ENCODE measurements at regions not wholly inside any gene's neighbourhood (a gene's known extent, or its start where the extent isn't known, plus 50 kb on each side); places are given as distances from the start of the nearest gene placed in this dataset.

DNA sequence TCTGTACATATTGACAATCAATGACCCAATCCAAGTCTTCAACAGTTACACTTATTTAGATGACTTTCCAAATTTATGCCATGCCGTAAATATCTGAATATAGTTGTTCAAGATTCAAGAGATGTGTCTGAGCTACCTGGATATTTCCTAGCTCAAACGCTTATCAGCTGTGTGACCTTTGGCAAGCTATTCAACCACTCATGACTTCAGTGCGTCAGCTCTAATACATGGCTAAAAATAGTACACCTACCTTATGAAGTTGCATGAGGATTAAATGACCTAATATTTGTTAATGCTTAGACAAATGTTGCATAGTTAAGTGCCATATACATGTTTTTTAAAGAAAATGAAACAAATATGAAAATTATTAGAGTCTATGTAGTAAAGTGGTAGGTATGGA, 704.1 kb downstream of the OLFM4 start:
- ChIA-PET CTCF (no interaction called here), POLR2A (no interaction called here)
- DNase-seq (ENCODE audit: low read depth, low spot score): no peak
- no peak overlapping the region for H3K27ac ChIP-seq (ENCODE audit: low read depth, low read length)
- no peaks in the 10 kb centered on the region for H3K27me3 ChIP-seq (ENCODE audit: control insufficient read depth, insufficient read depth, low read length)
- TF ChIP-seq, protein P1, sequence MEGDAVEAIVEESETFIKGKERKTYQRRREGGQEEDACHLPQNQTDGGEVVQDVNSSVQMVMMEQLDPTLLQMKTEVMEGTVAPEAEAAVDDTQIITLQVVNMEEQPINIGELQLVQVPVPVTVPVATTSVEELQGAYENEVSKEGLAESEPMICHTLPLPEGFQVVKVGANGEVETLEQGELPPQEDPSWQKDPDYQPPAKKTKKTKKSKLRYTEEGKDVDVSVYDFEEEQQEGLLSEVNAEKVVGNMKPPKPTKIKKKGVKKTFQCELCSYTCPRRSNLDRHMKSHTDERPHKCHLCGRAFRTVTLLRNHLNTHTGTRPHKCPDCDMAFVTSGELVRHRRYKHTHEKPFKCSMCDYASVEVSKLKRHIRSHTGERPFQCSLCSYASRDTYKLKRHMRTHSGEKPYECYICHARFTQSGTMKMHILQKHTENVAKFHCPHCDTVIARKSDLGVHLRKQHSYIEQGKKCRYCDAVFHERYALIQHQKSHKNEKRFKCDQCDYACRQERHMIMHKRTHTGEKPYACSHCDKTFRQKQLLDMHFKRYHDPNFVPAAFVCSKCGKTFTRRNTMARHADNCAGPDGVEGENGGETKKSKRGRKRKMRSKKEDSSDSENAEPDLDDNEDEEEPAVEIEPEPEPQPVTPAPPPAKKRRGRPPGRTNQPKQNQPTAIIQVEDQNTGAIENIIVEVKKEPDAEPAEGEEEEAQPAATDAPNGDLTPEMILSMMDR (IDR thresholded peaks at IDR 0.05; ENCODE audit: low read depth, low read length): no peak
- no peak overlapping the region for H3K4me3 ChIP-seq (ENCODE audit: low read depth, low read length)
- peaks cover 8% of the 10 kb centered on the region; the same call in 1 of the 2 replicates for H3K9me3 ChIP-seq (ENCODE audit: control insufficient read depth, insufficient read depth, low read length)

DNA sequence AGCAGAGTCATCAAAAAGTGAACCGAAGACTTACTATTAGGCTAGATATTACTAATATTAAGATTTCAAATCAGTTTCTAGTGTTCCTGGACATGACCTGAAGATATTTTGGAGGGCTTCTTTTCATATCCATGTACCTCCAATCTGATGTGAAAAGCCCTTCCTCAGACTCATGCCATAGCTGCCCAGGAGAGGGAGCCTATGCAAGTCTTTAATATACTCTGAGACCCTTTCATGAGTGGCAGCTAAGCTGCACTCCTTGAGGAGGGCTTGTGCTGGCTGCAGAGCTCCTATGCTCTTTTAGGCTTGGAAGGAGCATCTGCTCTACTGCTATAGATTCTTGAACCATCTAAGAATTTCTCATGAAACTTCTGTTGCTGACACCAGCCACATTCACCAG, 715.3 kb downstream of the OLFM4 start:
- TF ChIP-seq, protein P1 (IDR thresholded peaks at IDR 0.05; ENCODE audit: low read depth, low read length): no peak
- POLR2A ChIA-PET: no interaction called here

DNA sequence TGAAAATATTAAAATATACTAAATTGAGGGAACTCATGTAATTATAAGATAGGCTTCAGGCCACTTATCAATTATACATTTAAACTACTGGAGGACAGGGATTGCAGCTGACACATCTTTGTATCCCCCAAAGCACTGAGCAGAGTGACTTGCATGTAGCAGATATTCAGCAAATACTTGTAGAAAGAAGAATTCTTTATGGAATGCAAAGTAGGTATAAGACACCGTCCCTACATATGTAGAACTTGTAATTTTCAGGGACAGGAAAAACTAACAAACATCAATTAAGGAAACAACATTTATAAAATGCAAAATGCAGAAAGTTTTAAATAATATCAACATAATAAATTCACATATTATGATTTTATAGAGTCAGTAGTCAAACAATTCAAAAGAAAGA, 719.2 kb downstream of the OLFM4 start:
- ChIA-PET POLR2A (no interaction called here), CTCF (no interaction called here)
- H3K27me3 ChIP-seq (ENCODE audit: control insufficient read depth, insufficient read depth, low read length): no peaks in the 10 kb centered on the region
- no peak overlapping the region for H3K27ac ChIP-seq (ENCODE audit: low read depth, low read length)
- H3K4me3 ChIP-seq (ENCODE audit: low read depth, low read length): no peak overlapping the region
- no peak for DNase-seq (ENCODE audit: low read depth, low spot score)
- TF ChIP-seq, protein P1 (IDR thresholded peaks at IDR 0.05; ENCODE audit: low read depth, low read length): no peak
- H3K9me3 ChIP-seq (ENCODE audit: control insufficient read depth, insufficient read depth, low read length): peaks cover 8% of the 10 kb centered on the region; the same call in 1 of the 2 replicates

More for the DNA sequence above, 715.3 kb downstream of the OLFM4 start:
- Histone ChIP-seq H3K27me3 (ENCODE audit: control insufficient read depth, insufficient read depth, low read length) (no peaks in the 10 kb centered on the region), H3K9me3 (ENCODE audit: control insufficient read depth, insufficient read depth, low read length) (peaks cover 5% of the 10 kb centered on the region; the same call in 1 of the 2 replicates), H3K27ac (ENCODE audit: low read depth, low read length) (no peak overlapping the region), H3K4me3 (ENCODE audit: low read depth, low read length) (no peak overlapping the region)
- CTCF ChIA-PET: no interaction called here
- DNase-seq (ENCODE audit: low read depth, low spot score): no peak

DNA sequence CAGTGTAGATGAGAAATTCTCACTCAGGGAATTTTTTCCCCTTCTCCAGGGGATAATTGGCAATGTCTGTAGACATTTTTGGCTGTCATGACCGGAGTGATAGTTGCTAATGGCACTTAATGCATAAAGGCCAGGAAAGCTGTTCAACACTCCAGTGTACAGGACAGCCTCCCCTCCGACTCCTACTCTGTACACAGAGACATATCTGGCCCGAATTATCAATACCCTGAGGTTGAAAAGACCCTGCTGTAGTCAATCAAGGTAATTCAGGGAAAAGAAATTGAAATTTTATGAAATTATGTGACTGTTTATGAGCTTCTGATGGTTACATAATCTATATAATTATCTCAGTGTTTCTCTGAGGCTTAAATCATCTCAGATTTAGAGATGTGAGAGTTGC, 720.7 kb downstream of the OLFM4 start:
- ChIA-PET POLR2A (no interaction called here), CTCF (no interaction called here)
- Histone ChIP-seq H3K27ac (ENCODE audit: low read depth, low read length) (no peak overlapping the region), H3K27me3 (ENCODE audit: control insufficient read depth, insufficient read depth, low read length) (no peaks in the 10 kb centered on the region), H3K4me3 (ENCODE audit: low read depth, low read length) (no peak overlapping the region), H3K9me3 (ENCODE audit: control insufficient read depth, insufficient read depth, low read length) (peaks cover 6% of the 10 kb centered on the region; the same call in 1 of the 2 replicates)
- no peak for DNase-seq (ENCODE audit: low read depth, low spot score)
- TF ChIP-seq, protein P1 (IDR thresholded peaks at IDR 0.05; ENCODE audit: low read depth, low read length): no peak

DNA sequence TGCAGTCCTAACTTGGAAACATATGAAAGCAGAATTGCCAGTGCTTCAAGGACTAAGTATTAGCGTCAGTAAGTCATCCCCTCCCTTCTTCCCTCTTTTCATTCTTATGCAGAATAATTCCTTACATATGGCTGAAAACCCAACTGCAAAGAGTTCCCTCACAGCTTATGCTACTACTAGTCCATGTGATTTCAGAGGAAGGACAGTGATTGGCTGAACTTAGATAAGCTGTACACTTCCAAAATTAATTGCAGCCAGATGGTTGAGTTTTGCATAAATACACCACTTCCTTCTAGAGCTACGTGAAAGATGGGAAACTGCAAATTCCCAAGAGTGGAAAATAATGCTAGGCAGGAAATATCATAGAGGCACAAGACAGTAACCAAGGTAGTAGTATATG, 730.4 kb downstream of the OLFM4 start:
- DNase-seq (ENCODE audit: low read depth, low spot score): no peak
- CTCF ChIA-PET: no interaction called here
- Histone ChIP-seq H3K27me3 (ENCODE audit: control insufficient read depth, insufficient read depth, low read length) (no peaks in the 10 kb centered on the region), H3K27ac (ENCODE audit: low read depth, low read length) (no peak overlapping the region), H3K9me3 (ENCODE audit: control insufficient read depth, insufficient read depth, low read length) (peaks cover 18% of the 10 kb centered on the region), H3K4me3 (ENCODE audit: low read depth, low read length) (no peak overlapping the region)
- TF ChIP-seq, protein P1 (IDR thresholded peaks at IDR 0.05; ENCODE audit: low read depth, low read length): no peak
- POLR2A ChIA-PET: no interaction called here

Data from AG04450 (cell line).